GM12878 (cell line): ENCODE measurements at regions not wholly inside any gene's neighbourhood (a gene's known extent, or its start where the extent isn't known, plus 50 kb on each side); places are given as distances from the start of the nearest gene placed in this dataset.

ENCODE experiments used
- ATAC-seq: fragments of 200-7000 bp; cut with Tn5 transposase; 3 replicates; pipeline ENCODE4 v1.9.1; 2020; ENCODE audit warnings: mild to moderate bottlenecking, moderate library complexity
- BruUV-seq: library from RNA; stranded (reverse); fragments of 400-500 nt; replicated peaks from 2 replicates; lab custom pipeline; 2021; lab: Mats Ljungman, UMichigan
- CTCF ChIA-PET: fragments of 300-600 bp; sonication (Branson Sonifier 250); formaldehyde crosslinking; extraction: SDS; loops from one replicate; lab custom pipeline; 2021; ENCODE audit warnings: inconsistent platforms; lab: Yijun Ruan, JAX
- POLR2A ChIA-PET: fragments of 350-600 bp; formaldehyde crosslinking; extraction: SDS; loops from one replicate; lab custom pipeline; 2021; ENCODE audit warnings: inconsistent platforms; lab: Charles Lee
- RAD21 ChIA-PET: fragments of 300-600 bp; sonication (Branson Sonifier 250); formaldehyde crosslinking; loops from one replicate; lab custom pipeline; 2023; ENCODE audit warnings: antibody characterized with exemption; ENCODE audit not compliant: unreplicated experiment; lab: Charles Lee
- SMC1A ChIA-PET: fragments of 300-600 bp; sonication (Branson Sonifier 250); formaldehyde crosslinking; loops from one replicate; lab custom pipeline; 2023; ENCODE audit not compliant: unreplicated experiment, uncharacterized antibody; lab: Charles Lee
- DNase-seq: peaks from one replicate; pipeline ENCODE4 v3.0.0-alpha.2; 2011; ENCODE audit warnings: low read depth, low spot score
- FAIRE-seq: peaks from 3 replicates; lab custom pipeline; 2011; peaks lifted over from hg19 to GRCh38; lab: Jason Lieb, UNC
- H2AFZ ChIP-seq: 2 replicates; pipeline ENCODE4 v1.6.0; 2011; ENCODE audit warnings: low read depth, low read length, control low read depth; ENCODE audit not compliant: control insufficient read depth
- H3K27ac ChIP-seq: 2 replicates; pipeline ENCODE4 v1.5.1; 2011; ENCODE audit warnings: control low read depth; ENCODE audit not compliant: control insufficient read depth, insufficient read depth
- H3K27me3 ChIP-seq, 2 experiments: replicated peaks in 1 of 2; 2 replicates each; pipeline versions ENCODE4 v1.6.0 to v1.6.1; 2011; ENCODE audit warnings: low read length in 1 of 2; ENCODE audit not compliant: control insufficient read depth in 2 of 2, insufficient read depth in 2 of 2
- H3K36me3 ChIP-seq, 2 experiments: 2 replicates each; pipeline ENCODE4 v1.5.1; 2011; ENCODE audit warnings: low read length in 1 of 2; ENCODE audit not compliant: control insufficient read depth in 2 of 2, insufficient read depth in 2 of 2
- H3K4me1 ChIP-seq: 2 replicates; pipeline ENCODE4 v1.6.1; 2011; ENCODE audit warnings: mild to moderate bottlenecking, low read length, moderate library complexity, mixed read lengths; ENCODE audit not compliant: control insufficient read depth, insufficient read depth
- H3K4me2 ChIP-seq: 2 replicates; pipeline ENCODE4 v1.6.0; 2011; ENCODE audit warnings: control low read depth; ENCODE audit not compliant: control insufficient read depth, insufficient read depth
- H3K4me3 ChIP-seq: fragments of 200-600 bp; sonication (generic); 2 replicates; pipeline ENCODE4 v1.5.1; 2016
- H3K79me2 ChIP-seq: 2 replicates; pipeline ENCODE4 v1.6.0; 2011; ENCODE audit warnings: low read length; ENCODE audit not compliant: control insufficient read depth, insufficient read depth
- H3K9ac ChIP-seq: 2 replicates; pipeline ENCODE4 v1.8.0; 2011; ENCODE audit warnings: low read length, control low read depth, mixed read lengths; ENCODE audit not compliant: control insufficient read depth, insufficient read depth
- H3K9me3 ChIP-seq: replicated peaks from 3 replicates; pipeline ENCODE4 v1.5.1; 2011; ENCODE audit warnings: mild to moderate bottlenecking, low read length; ENCODE audit not compliant: control insufficient read depth, insufficient read depth
- H4K20me1 ChIP-seq: 2 replicates; pipeline ENCODE4 v1.6.0; 2011; ENCODE audit not compliant: control insufficient read depth, insufficient read depth
- BMI1 ChIP-seq: fragments of 450-650 bp; IDR thresholded peaks from 2 replicates; pipeline ENCODE4 v1.6.1; 2016; ENCODE audit warnings: mild to moderate bottlenecking, moderate library complexity, borderline replicate concordance
- CEBPB ChIP-seq, 2 experiments: fragments of 150-350 bp in 1 of 2; IDR thresholded peaks; 2 replicates each; pipeline ENCODE4 v1.6.1; 2012 to 2014; ENCODE audit warnings: low read depth in 2 of 2, low read length in 2 of 2, borderline replicate concordance in 1 of 2, inconsistent platforms in 1 of 2
- ELK1 ChIP-seq: IDR thresholded peaks from 2 replicates; pipeline ENCODE4 v1.6.1; 2012; ENCODE audit warnings: low read depth, low read length, improper control_type of control experiment
- HSF1 ChIP-seq: fragments of 150-350 bp; IDR thresholded peaks from 2 replicates; pipeline ENCODE4 v1.6.1; 2014; ENCODE audit warnings: mild to moderate bottlenecking, low read depth, low read length
- JUNB ChIP-seq: IDR thresholded peaks from 2 replicates; pipeline ENCODE4 v1.6.1; 2016; ENCODE audit warnings: antibody characterized with exemption, mild to moderate bottlenecking
- MTA2 ChIP-seq: fragments of 450-650 bp; IDR thresholded peaks from 2 replicates; pipeline ENCODE4 v1.6.1; 2016; ENCODE audit warnings: low read depth, mild to moderate bottlenecking, moderate library complexity
- MYB ChIP-seq: fragments of 150-350 bp; IDR thresholded peaks from 2 replicates; pipeline ENCODE4 v1.6.1; 2014; ENCODE audit warnings: mild to moderate bottlenecking, low read depth, low read length, borderline replicate concordance
- NFYA ChIP-seq: IDR thresholded peaks from 2 replicates; pipeline ENCODE4 v1.6.1; 2011; ENCODE audit warnings: low read depth, mild to moderate bottlenecking, low read length, improper control_type of control experiment, borderline replicate concordance
- SIX5 ChIP-seq: IDR thresholded peaks from 2 replicates; pipeline ENCODE4 v1.6.1; 2011; ENCODE audit warnings: mild to moderate bottlenecking, low read depth, low read length, moderate library complexity; ENCODE audit not compliant: severe bottlenecking
- SREBF2 ChIP-seq: IDR thresholded peaks from 2 replicates; pipeline ENCODE4 v1.6.1; 2012; ENCODE audit warnings: mild to moderate bottlenecking, low read length
- YY1 ChIP-seq: IDR thresholded peaks from 2 replicates; pipeline ENCODE4 v1.6.1; 2011; ENCODE audit warnings: low read depth, mild to moderate bottlenecking, low read length
- ZBTB11 ChIP-seq: fragments of 450-650 bp; formaldehyde crosslinking; IDR thresholded peaks from 2 replicates; pipeline ENCODE4 v1.5.0; 2022; ENCODE audit warnings: mild to moderate bottlenecking, missing genetic modification characterization
- ZNF687 ChIP-seq: fragments of 450-650 bp; IDR thresholded peaks from 2 replicates; pipeline ENCODE4 v1.6.1; 2017; ENCODE audit warnings: mild to moderate bottlenecking, moderate library complexity
- WGBS: methylation state at CpG from one replicate; pipeline ENCODE4 v1.1.6; 2016; ENCODE audit warnings: low lambda C conversion rate; ENCODE audit not compliant: insufficient replicate concordance, insufficient coverage; ENCODE audit errors: missing lambda C conversion rate; 5-methylcytosine and 5-hydroxymethylcytosine counted together
- in situ Hi-C: fragments of 300-500 bp; cut with MboI; formaldehyde crosslinking; loops from 9 replicates; pipeline ENCODE4 v1.14.3; 2018; ENCODE audit warnings: mixed read lengths
- intact Hi-C: fragments of 100-400 bp; cut with micrococcal nuclease; formaldehyde crosslinking; loops from one replicate; pipeline ENCODE4 v1.14.2; 2022; ENCODE audit not compliant: unreplicated experiment

GRCh38 chr5:171586436-171586835 is 167.0 kb downstream of the FGF18 start:
- ChIA-PET CTCF (no interaction called here), RAD21 (no interaction called here), POLR2A (no interaction called here), SMC1A (no interaction called here)
- no peak for DNase-seq
- Histone ChIP-seq H3K9me3 (no peaks in the 10 kb centered on the region), H3K4me3 (no peak overlapping the region), H2AFZ (no peak overlapping the region), H3K4me1 (no peaks in the 10 kb centered on the region), H3K4me2 (no peak overlapping the region), H4K20me1 (no peaks in the 10 kb centered on the region), H3K9ac (no peak overlapping the region), H3K27ac (no peak overlapping the region), H3K36me3 (no peaks in the 10 kb centered on the region), H3K27me3 (peaks cover 0 to 3% of the 10 kb centered on the region in 2 experiments; a peak in 1 of 4 replicates), H3K79me2 (no peaks in the 10 kb centered on the region)
- in situ Hi-C loops, result no loop called here
- intact Hi-C loops, result no loop called here
- BruUV-seq, result no TSS peak
- FAIRE-seq, result no peak
- ATAC-seq, result no peak
- WGBS, result 6% methylated on average over 4 of the region's 4 CpGs
- TF ChIP-seq JUNB (no peak), MTA2 (no peak), ZBTB11 (CRISPR knock-in tag) (no peak), YY1 (no peak), ZNF687 (no peak), NFYA (no peak), MYB (no peak), BMI1 (no peak), HSF1 (no peak), ELK1 (no peak), SREBF2 (no peak), SIX5 (no peak), CEBPB (IDR thresholded peaks at IDR 0.05; ENCODE audit: borderline replicate concordance in 1 of 2, low read depth in 2 of 2, low read length in 2 of 2) (no peak)
